ENCODE measurements at regions not wholly inside any gene's neighbourhood (a gene's known extent, or its start where the extent isn't known, plus 50 kb on each side); places are given as distances from the start of the nearest gene placed in this dataset.

GRCh38 chr1:30471307-30471706 is 252.1 kb downstream of the MATN1 start:
- Mint-ChIP-seq H3K27me3 (peaks cover 22% of the 10 kb centered on the region), H3K4me3 (ENCODE audit: low read depth) (no peak overlapping the region), H3K9me3 (ENCODE audit: low read depth) (no peaks in the 10 kb centered on the region), H3K27ac (no peak overlapping the region), H3K36me3 (ENCODE audit: insufficient read depth) (no peaks in the 10 kb centered on the region), H3K4me1 (ENCODE audit: low read depth) (no peaks in the 10 kb centered on the region)
- no peak for DNase-seq (ENCODE audit: low spot score, unreplicated experiment)
- no peak for TF ChIP-seq CTCF (IDR thresholded peaks at IDR 0.05; ENCODE audit: unreplicated experiment)

GRCh38 chr1:30469426-30469825 is 254.0 kb downstream of the MATN1 start:
- Mint-ChIP-seq H3K4me3 (ENCODE audit: low read depth) (no peak overlapping the region), H3K9me3 (ENCODE audit: low read depth) (no peaks in the 10 kb centered on the region), H3K27ac (peak overlapping the region; percentile 49), H3K36me3 (ENCODE audit: insufficient read depth) (no peaks in the 10 kb centered on the region), H3K4me1 (ENCODE audit: low read depth) (no peaks in the 10 kb centered on the region), H3K27me3 (peaks cover 13% of the 10 kb centered on the region)
- TF ChIP-seq CTCF (IDR thresholded peaks at IDR 0.05; ENCODE audit: unreplicated experiment), result no peak
- DNase-seq (ENCODE audit: low spot score, unreplicated experiment), result no peak

GRCh38 chr1:30467101-30467500 is 256.3 kb downstream of the MATN1 start:
- H3K27me3 Mint-ChIP-seq, result no peaks in the 10 kb centered on the region
- TF ChIP-seq CTCF (IDR thresholded peaks at IDR 0.05; ENCODE audit: unreplicated experiment), result no peak
- no peak overlapping the region for H3K4me3 Mint-ChIP-seq (ENCODE audit: low read depth)
- H3K4me1 Mint-ChIP-seq (ENCODE audit: low read depth), result peaks cover 4% of the 10 kb centered on the region
- no peaks in the 10 kb centered on the region for H3K36me3 Mint-ChIP-seq (ENCODE audit: insufficient read depth)
- no peaks in the 10 kb centered on the region for H3K9me3 Mint-ChIP-seq (ENCODE audit: low read depth)
- DNase-seq (ENCODE audit: low spot score, unreplicated experiment), result no peak
- H3K27ac Mint-ChIP-seq, result no peak overlapping the region

- Mint-ChIP-seq H3K27ac (no peak overlapping the region), H3K36me3 (ENCODE audit: insufficient read depth) (no peaks in the 10 kb centered on the region), H3K4me3 (ENCODE audit: low read depth) (no peak overlapping the region), H3K4me1 (ENCODE audit: low read depth) (peaks cover 8% of the 10 kb centered on the region), H3K27me3 (no peaks in the 10 kb centered on the region), H3K9me3 (ENCODE audit: low read depth) (no peaks in the 10 kb centered on the region)
- TF ChIP-seq CTCF (IDR thresholded peaks at IDR 0.05; ENCODE audit: unreplicated experiment), result no peak
- no peak for DNase-seq (ENCODE audit: low spot score, unreplicated experiment)
These were observed 256.8 kb downstream of the MATN1 start for GRCh38 chr1:30466610-30467009.

- H3K4me1 Mint-ChIP-seq (ENCODE audit: low read depth), result peaks cover 8% of the 10 kb centered on the region
- H3K36me3 Mint-ChIP-seq (ENCODE audit: insufficient read depth), result no peaks in the 10 kb centered on the region
- DNase-seq (ENCODE audit: low spot score, unreplicated experiment), result no peak
- H3K27ac Mint-ChIP-seq, result no peak overlapping the region
- H3K9me3 Mint-ChIP-seq (ENCODE audit: low read depth), result no peaks in the 10 kb centered on the region
- H3K4me3 Mint-ChIP-seq (ENCODE audit: low read depth), result no peak overlapping the region
- TF ChIP-seq CTCF (IDR thresholded peaks at IDR 0.05; ENCODE audit: unreplicated experiment), result no peak
- H3K27me3 Mint-ChIP-seq, result no peaks in the 10 kb centered on the region
These were observed 257.4 kb downstream of the MATN1 start for GRCh38 chr1:30466026-30466425.

Measured in progenitor cell of endocrine pancreas (in vitro differentiated cells).